ENCODE measurements at regions not wholly inside any gene's neighbourhood (a gene's known extent, or its start where the extent isn't known, plus 50 kb on each side); places are given as distances from the start of the nearest gene placed in this dataset.

- no peak for DNase-seq (ENCODE audit: low read depth in 4 of 4, low spot score in 3 of 4)
Measured at GRCh38 chr7:128167791-128168666, 73.0 kb upstream of the LEP start.

GRCh38 chr7:128168667-128169210 lies 72.3 kb upstream of the LEP start:
- DNase-seq (ENCODE audit: low read depth in 4 of 4, low spot score in 3 of 4): peak in 3 of 4 donors; percentile 46 to 61 (median 46)

- no peak for DNase-seq (ENCODE audit: low read depth in 4 of 4, low spot score in 3 of 4)
Measured at GRCh38 chr7:128170461-128170860, 70.6 kb upstream of the LEP start.

GRCh38 chr7:128171342-128171918 lies 69.6 kb upstream of the LEP start:
- no peak for DNase-seq (ENCODE audit: low read depth in 4 of 4, low spot score in 3 of 4)

GRCh38 chr7:128172151-128172550 lies 68.9 kb upstream of the LEP start:
- DNase-seq (ENCODE audit: low read depth in 4 of 4, low spot score in 3 of 4): no peak

- DNase-seq (ENCODE audit: low read depth in 4 of 4, low spot score in 3 of 4): no peak
Measured at GRCh38 chr7:128172963-128173362, 68.1 kb upstream of the LEP start.

GRCh38 chr7:128174386-128174785 lies 66.7 kb upstream of the LEP start:
- no peak for DNase-seq (ENCODE audit: low read depth in 4 of 4, low spot score in 3 of 4)

- DNase-seq (ENCODE audit: low read depth in 4 of 4, low spot score in 3 of 4): no peak
Measured at GRCh38 chr7:128176696-128177095, 64.4 kb upstream of the LEP start.

GRCh38 chr7:128177768-128178550 lies 63.1 kb upstream of the LEP start:
- DNase-seq (ENCODE audit: low read depth in 4 of 4, low spot score in 3 of 4): no peak

- no peak for DNase-seq (ENCODE audit: low read depth in 4 of 4, low spot score in 3 of 4)
Measured at GRCh38 chr7:128178611-128179010, 62.5 kb upstream of the LEP start.

GRCh38 chr7:128188396-128189230 lies 52.5 kb upstream of the LEP start:
- no peak for DNase-seq (ENCODE audit: low read depth in 4 of 4, low spot score in 3 of 4)

- DNase-seq (ENCODE audit: low read depth in 4 of 4, low spot score in 3 of 4): no peak
Measured at GRCh38 chr7:128189231-128189930, 51.7 kb upstream of the LEP start.

GRCh38 chr7:128190051-128190647 lies 50.9 kb upstream of the LEP start:
- no peak for DNase-seq (ENCODE audit: low read depth in 4 of 4, low spot score in 3 of 4)

GRCh38 chr7:128191136-128191844 lies 49.8 kb upstream of the LEP start:
- DNase-seq (ENCODE audit: low read depth in 4 of 4, low spot score in 3 of 4): no peak
